Loucy (cell line): ENCODE measurements at regions not wholly inside any gene's neighbourhood (a gene's known extent, or its start where the extent isn't known, plus 50 kb on each side); places are given as distances from the start of the nearest gene placed in this dataset.

Experiments used
- H2AFZ ChIP-seq: fragments of 200-600 bp; sonication (generic); 2 replicates; pipeline ENCODE4 v1.6.0; 2016; ENCODE audit warnings: antibody characterized with exemption, mild to moderate bottlenecking, low read length, moderate library complexity
- H3F3A ChIP-seq: fragments of 200-600 bp; 2 replicates; pipeline ENCODE4 v1.6.0; 2016; ENCODE audit warnings: antibody characterized with exemption, low read depth, mild to moderate bottlenecking
- H3K27me3 ChIP-seq: fragments of 200-600 bp; sonication (generic); 2 replicates; pipeline ENCODE4 v1.6.1; 2014; ENCODE audit warnings: low read length, mild to moderate bottlenecking; ENCODE audit not compliant: insufficient read depth, poor library complexity, severe bottlenecking
- H3K36me3 ChIP-seq: fragments of 200-600 bp; sonication (generic); 2 replicates; pipeline ENCODE4 v1.6.1; 2016; ENCODE audit warnings: low read length; ENCODE audit not compliant: insufficient read depth
- H3K4me1 ChIP-seq: fragments of 200-600 bp; sonication (generic); 2 replicates; pipeline ENCODE4 v1.5.1; 2014; ENCODE audit warnings: low read length, mild to moderate bottlenecking; ENCODE audit not compliant: insufficient read depth, poor library complexity, severe bottlenecking
- H3K4me2 ChIP-seq: fragments of 200-600 bp; sonication (generic); 2 replicates; pipeline ENCODE4 v1.6.0; 2014; ENCODE audit warnings: antibody characterized with exemption, low read length, low read depth, mild to moderate bottlenecking; ENCODE audit not compliant: poor library complexity, severe bottlenecking
- H3K4me3 ChIP-seq: fragments of 200-600 bp; sonication (generic); 2 replicates; pipeline ENCODE4 v1.5.1; 2014; ENCODE audit warnings: low read length, mild to moderate bottlenecking, mixed read lengths; ENCODE audit not compliant: poor library complexity, severe bottlenecking
- H3K79me2 ChIP-seq: fragments of 200-600 bp; sonication (generic); 2 replicates; pipeline ENCODE4 v1.6.1; 2014; ENCODE audit warnings: low read length; ENCODE audit not compliant: insufficient read depth
- H3K9ac ChIP-seq: fragments of 200-600 bp; sonication (generic); 2 replicates; pipeline ENCODE4 v1.6.0; 2014; ENCODE audit warnings: mild to moderate bottlenecking, low read depth, low read length, moderate library complexity; ENCODE audit not compliant: poor library complexity, severe bottlenecking
- H3K9me2 ChIP-seq: fragments of 200-600 bp; sonication (generic); replicated peaks from 2 replicates; pipeline ENCODE4 v1.6.1; 2016; ENCODE audit warnings: low read depth, low read length, mixed read lengths
- H3K9me3 ChIP-seq: fragments of 200-600 bp; sonication (generic); 2 replicates; pipeline ENCODE4 v1.6.1; 2014; ENCODE audit warnings: mild to moderate bottlenecking, antibody characterized with exemption, low read length, low read depth; ENCODE audit not compliant: insufficient read depth
- H4K20me1 ChIP-seq: fragments of 200-600 bp; sonication (generic); 2 replicates; pipeline ENCODE4 v1.6.0; 2014; ENCODE audit warnings: antibody characterized with exemption, low read length, mild to moderate bottlenecking; ENCODE audit not compliant: insufficient read depth, poor library complexity, severe bottlenecking
- CTCF ChIP-seq: fragments of 200-600 bp; sonication (generic); conservative IDR thresholded peaks from 2 replicates; pipeline ENCODE4 v1.5.1; 2014; ENCODE audit warnings: mild to moderate bottlenecking, antibody characterized with exemption, low read length
- EZH2phosphoT487 ChIP-seq: fragments of 200-600 bp; IDR thresholded peaks from 2 replicates; pipeline ENCODE4 v1.6.1; 2018; ENCODE audit warnings: antibody characterized with exemption, mild to moderate bottlenecking, moderate library complexity, borderline replicate concordance

GRCh38 chr18:56161566-56162260, 476.7 kb downstream of the TXNL1 start:
- no peaks in the 10 kb centered on the region for H3K27me3 ChIP-seq
- no peaks in the 10 kb centered on the region for H3F3A ChIP-seq
- no peaks in the 10 kb centered on the region for H3K4me1 ChIP-seq
- H3K4me3 ChIP-seq, result no peak overlapping the region
- TF ChIP-seq EZH2phosphoT487 (no peak), CTCF (no peak)
- no peaks in the 10 kb centered on the region for H3K79me2 ChIP-seq
- no peak overlapping the region for H2AFZ ChIP-seq
- no peaks in the 10 kb centered on the region for H4K20me1 ChIP-seq
- H3K9me2 ChIP-seq, result no peaks in the 10 kb centered on the region
- no peaks in the 10 kb centered on the region for H3K9me3 ChIP-seq
- H3K4me2 ChIP-seq, result no peak overlapping the region
- no peak overlapping the region for H3K9ac ChIP-seq
- no peaks in the 10 kb centered on the region for H3K36me3 ChIP-seq

- TF ChIP-seq EZH2phosphoT487 (no peak), CTCF (no peak)
- Histone ChIP-seq H3K79me2 (no peaks in the 10 kb centered on the region), H4K20me1 (no peaks in the 10 kb centered on the region), H3K4me3 (no peak overlapping the region), H3K27me3 (no peaks in the 10 kb centered on the region), H3K9ac (no peak overlapping the region), H3F3A (no peaks in the 10 kb centered on the region), H3K4me2 (no peak overlapping the region), H3K9me2 (no peaks in the 10 kb centered on the region), H3K4me1 (no peaks in the 10 kb centered on the region), H2AFZ (no peak overlapping the region), H3K36me3 (no peaks in the 10 kb centered on the region), H3K9me3 (no peaks in the 10 kb centered on the region)
These were observed 479.7 kb downstream of the TXNL1 start for GRCh38 chr18:56158676-56159075.

GRCh38 chr18:56157541-56157940, 480.9 kb downstream of the TXNL1 start:
- Histone ChIP-seq H3K36me3 (no peaks in the 10 kb centered on the region), H4K20me1 (no peaks in the 10 kb centered on the region), H3K27me3 (no peaks in the 10 kb centered on the region), H3K9ac (no peak overlapping the region), H3K4me1 (no peaks in the 10 kb centered on the region), H3K79me2 (no peaks in the 10 kb centered on the region), H3K9me3 (no peaks in the 10 kb centered on the region), H3F3A (no peaks in the 10 kb centered on the region), H3K9me2 (no peaks in the 10 kb centered on the region), H3K4me3 (no peak overlapping the region), H3K4me2 (no peak overlapping the region), H2AFZ (no peak overlapping the region)
- no peak for TF ChIP-seq EZH2phosphoT487
- no peak for TF ChIP-seq CTCF
